Aorta (tissue), 5 donors: ENCODE measurements at regions not wholly inside any gene's neighbourhood (a gene's known extent, or its start where the extent isn't known, plus 50 kb on each side); places are given as distances from the start of the nearest gene placed in this dataset.

Experiments used
- ATAC-seq: fragments of 200-7000 bp; cut with Tn5 transposase; one replicate; pipeline ENCODE4 v1.9.1; 2022; ENCODE audit warnings: moderate library complexity; ENCODE audit not compliant: low FRiP score
- DNase-seq, 2 donors: peaks; one replicate each; pipeline ENCODE4 v3.0.0-alpha.2; 2020
- H3K27ac ChIP-seq, 2 donors: one replicate each; pipeline ENCODE4 v1.5.1; 2013; ENCODE audit warnings: low read length in 2 of 2, mild to moderate bottlenecking in 2 of 2, moderate library complexity in 2 of 2, control low read depth in 1 of 2, inconsistent platforms in 1 of 2, low read depth in 1 of 2
- H3K27me3 ChIP-seq, 2 donors: one replicate each; pipeline ENCODE4 v1.6.1; 2013; ENCODE audit warnings: control low read depth in 1 of 2, low read length in 1 of 2, mild to moderate bottlenecking in 1 of 2, moderate library complexity in 1 of 2; ENCODE audit not compliant: insufficient read depth in 2 of 2, control insufficient read depth in 1 of 2
- H3K36me3 ChIP-seq, 2 donors: one replicate each; pipeline ENCODE4 v1.6.1; 2013; ENCODE audit warnings: control low read depth in 1 of 2, low read length in 1 of 2, mild to moderate bottlenecking in 1 of 2; ENCODE audit not compliant: insufficient read depth in 2 of 2, control insufficient read depth in 1 of 2
- H3K4me1 ChIP-seq, 2 donors: one replicate each; pipeline ENCODE4 v1.6.1; 2013; ENCODE audit warnings: low read length in 2 of 2, control low read depth in 1 of 2, mild to moderate bottlenecking in 1 of 2, moderate library complexity in 1 of 2; ENCODE audit not compliant: insufficient read depth in 2 of 2, control insufficient read depth in 1 of 2
- H3K4me3 ChIP-seq, 2 donors: one replicate each; pipeline ENCODE4 v1.5.1; 2013; ENCODE audit warnings: low read length in 2 of 2, control low read depth in 1 of 2, mild to moderate bottlenecking in 1 of 2
- H3K9me3 ChIP-seq: one replicate; pipeline ENCODE4 v1.6.1; 2013; ENCODE audit warnings: mild to moderate bottlenecking, low read length; ENCODE audit not compliant: control insufficient read depth
- WGBS, 2 donors: extraction: QIAGEN DNeasy Blood & Tissue Kit; methylation state at CpG; one replicate each; pipeline ENCODE4 v1.1.7; 2013; 5-methylcytosine and 5-hydroxymethylcytosine counted together
- intact Hi-C, 2 donors: fragments of 100-400 bp; cut with DNase I; formaldehyde crosslinking; loops; one replicate each; pipeline versions ENCODE4 v1.14.2 to v1.15.0; 2022
- donor health status: healthy with polysubstance abuse.
- donor health status: Bipolar disorder and iron deficiency.
- donor health status: DM: no; HTN: no; CAD: no.
- donor health status: DM: no; HTN: no; CAD: no.
- donor health status: DM: yes; HTN: yes; CAD: no.

DNA sequence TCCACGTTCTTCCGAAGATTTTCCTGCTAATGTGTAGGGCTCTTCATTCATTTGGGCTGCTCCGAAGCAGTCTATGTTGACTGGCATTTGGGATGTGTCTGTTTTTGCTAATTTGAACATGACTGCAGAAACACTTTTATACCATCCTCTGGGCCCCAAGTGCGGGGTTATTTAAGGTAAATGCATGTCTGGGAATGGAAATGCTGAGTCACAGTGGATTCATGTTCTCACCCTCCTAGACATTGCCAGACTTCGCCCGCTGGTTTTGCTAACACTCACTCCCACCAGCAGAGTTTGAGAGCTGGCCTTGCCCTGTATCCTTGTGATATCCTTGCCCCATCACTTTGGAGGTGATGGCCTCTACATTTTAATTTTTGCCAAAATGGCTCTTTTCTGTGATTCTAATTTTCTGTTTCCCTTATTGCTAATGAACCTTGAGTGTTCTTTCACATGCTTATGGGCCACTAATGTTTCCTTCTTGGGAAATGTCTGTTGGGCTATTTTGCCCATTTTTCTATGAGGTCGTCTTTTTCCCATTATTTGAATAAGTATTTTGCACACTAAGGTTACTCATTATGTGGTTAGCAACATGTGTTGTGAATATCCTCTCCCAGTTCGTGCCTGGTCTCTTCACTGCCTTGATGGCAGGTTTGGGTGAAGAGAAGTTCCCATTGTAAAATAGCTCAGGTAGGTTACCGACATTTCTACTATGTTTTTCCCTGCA is 204.1 kb downstream of the GLI2 start:
- Histone ChIP-seq H3K27ac (no peak overlapping the region), H3K9me3 (no peaks in the 10 kb centered on the region), H3K27me3 (no peaks in the 10 kb centered on the region), H3K4me3 (no peak overlapping the region), H3K36me3 (no peaks in the 10 kb centered on the region), H3K4me1 (peaks cover 0 to 2% of the 10 kb centered on the region in 2 donors)
- 48 to 53% methylated on average over 9 of the region's 9 CpGs for WGBS, 2 donors
- intact Hi-C loops = loop anchor here (2.0 to 5.0 kb wide), 3 partner anchors 21 to 202 kb away; partner anchors contain the start of gene GLI2 (in 1 of the 2)
- no peak for DNase-seq
- no peak for ATAC-seq

DNA sequence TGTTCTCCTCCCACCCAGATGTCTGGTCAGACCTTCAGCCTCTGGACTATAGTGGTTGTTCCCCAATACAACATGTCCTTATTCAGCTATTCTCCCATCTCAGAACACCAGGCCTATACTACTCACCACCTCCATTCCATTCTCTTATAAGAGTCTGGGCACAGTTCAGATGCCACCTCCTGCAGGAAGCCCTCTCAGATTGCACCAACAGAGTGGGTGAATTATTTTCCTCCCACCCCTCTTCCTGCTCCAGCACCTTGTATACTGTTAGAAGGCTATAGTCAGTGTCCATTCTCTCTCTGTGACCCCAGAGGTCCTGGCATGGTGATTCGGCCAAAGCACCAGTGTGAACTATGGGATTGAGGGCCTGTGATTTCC is 204.6 kb downstream of the GLI2 start:
- Histone ChIP-seq H3K36me3 (no peaks in the 10 kb centered on the region), H3K27me3 (no peaks in the 10 kb centered on the region), H3K4me3 (no peak overlapping the region), H3K4me1 (peaks cover 0 to 2% of the 10 kb centered on the region in 2 donors), H3K9me3 (no peaks in the 10 kb centered on the region), H3K27ac (no peak overlapping the region)
- DNase-seq = no peak
- ATAC-seq = no peak
- 93 to 100% methylated on average over 1 of the region's 1 CpG for WGBS, 2 donors
- intact Hi-C loops = loop anchor here in 1 of 2 donors (5.0 kb wide), 1 partner anchor 203 kb away; the partner anchor contains the start of gene GLI2

DNA sequence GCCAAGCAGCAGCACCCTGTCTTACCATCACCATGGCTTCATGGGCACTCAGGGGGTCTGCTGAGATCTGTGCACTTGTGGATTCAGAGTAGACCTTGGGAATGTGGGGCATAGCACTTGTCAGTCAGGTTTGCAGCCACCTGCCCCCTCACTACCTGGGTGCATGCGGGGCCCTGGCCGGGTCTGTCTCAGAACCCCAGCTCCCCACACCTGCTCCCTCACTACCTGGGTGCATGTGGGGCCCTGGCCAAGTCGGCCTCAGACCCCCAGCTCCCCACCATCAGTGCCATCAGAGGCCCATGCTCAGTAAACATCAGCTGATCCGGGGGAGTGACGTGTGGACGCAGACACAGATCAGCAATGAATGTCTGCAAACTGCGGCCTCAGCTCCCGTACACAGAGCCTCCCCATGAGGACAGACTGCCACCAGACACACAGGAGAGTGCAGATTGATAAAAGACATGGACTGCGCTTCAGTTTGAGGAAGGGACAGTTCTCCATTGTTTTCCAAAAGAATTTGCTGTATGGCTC is 205.1 kb downstream of the GLI2 start:
- no peaks in the 10 kb centered on the region for H3K27me3 ChIP-seq
- no peak for DNase-seq
- WGBS, 2 donors = 90 to 92% methylated on average over 9 of the region's 9 CpGs
- ATAC-seq = no peak
- no peak overlapping the region for H3K27ac ChIP-seq
- H3K4me3 ChIP-seq = no peak overlapping the region
- no peaks in the 10 kb centered on the region for H3K36me3 ChIP-seq
- peaks cover 0 to 2% of the 10 kb centered on the region in 2 donors for H3K4me1 ChIP-seq
- intact Hi-C loops = loop anchor here in 1 of 2 donors (5.0 kb wide), 1 partner anchor 203 kb away; the partner anchor contains the start of gene GLI2
- H3K9me3 ChIP-seq = no peaks in the 10 kb centered on the region

DNA sequence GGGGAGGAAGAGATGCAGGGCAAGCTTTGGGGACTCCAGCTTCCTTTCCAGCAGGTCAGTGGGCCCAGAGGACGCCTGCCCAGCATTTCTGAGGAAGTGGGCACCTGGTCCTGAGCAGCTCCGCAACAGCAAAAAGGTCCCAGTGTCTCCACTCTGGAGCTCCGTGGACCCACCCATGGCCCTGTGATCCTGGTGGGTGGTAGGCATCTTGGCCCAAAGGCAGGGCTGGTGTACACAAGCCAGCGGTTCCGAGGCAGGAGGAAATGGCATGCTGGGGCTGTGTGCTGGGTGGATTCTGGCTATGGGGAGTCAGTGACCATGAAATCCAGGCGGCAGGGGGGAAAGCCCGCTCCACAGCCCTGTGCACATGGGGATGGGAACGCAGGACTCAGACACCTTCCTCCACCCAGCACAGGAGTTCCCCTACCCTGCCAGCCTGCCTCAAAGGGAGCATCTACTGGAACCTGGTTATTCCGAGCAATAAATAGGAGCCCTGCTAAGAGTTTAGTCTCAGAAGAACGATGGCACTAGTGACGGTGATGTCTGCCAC is 206.0 kb downstream of the GLI2 start:
- no peak for ATAC-seq
- no peak overlapping the region for H3K27ac ChIP-seq
- H3K4me1 ChIP-seq = no peaks in the 10 kb centered on the region

DNA sequence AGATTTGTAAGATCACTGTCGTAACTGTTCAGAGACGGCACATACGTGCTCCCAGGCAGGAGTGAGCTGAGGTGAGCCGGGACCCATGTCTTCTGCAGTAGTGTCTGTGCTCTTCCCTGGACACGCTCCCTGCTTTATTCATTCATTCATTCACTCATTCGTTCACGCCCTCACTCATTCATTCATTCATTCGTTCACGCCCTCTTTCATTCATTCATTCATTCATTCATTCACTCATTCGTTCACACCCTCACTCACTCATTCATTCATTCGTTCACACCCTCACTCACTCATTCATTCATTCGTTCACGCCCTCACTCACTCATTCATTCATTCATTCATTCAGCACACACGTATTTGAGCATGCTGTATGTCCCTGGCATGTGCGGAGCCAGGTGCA is 207.0 kb downstream of the GLI2 start:
- H3K36me3 ChIP-seq = no peaks in the 10 kb centered on the region

More for the DNA sequence above, 206.0 kb downstream of the GLI2 start:
- no peak overlapping the region for H3K4me3 ChIP-seq
- no peak for DNase-seq
- no peaks in the 10 kb centered on the region for H3K27me3 ChIP-seq
- WGBS, 2 donors = 79 to 82% methylated on average over 11 of the region's 11 CpGs
- intact Hi-C loops = loop anchor here in 1 of 2 donors (5.0 kb wide), 1 partner anchor 204 kb away; the partner anchor contains the start of gene GLI2
- H3K9me3 ChIP-seq = no peaks in the 10 kb centered on the region
- H3K36me3 ChIP-seq = no peaks in the 10 kb centered on the region

DNA sequence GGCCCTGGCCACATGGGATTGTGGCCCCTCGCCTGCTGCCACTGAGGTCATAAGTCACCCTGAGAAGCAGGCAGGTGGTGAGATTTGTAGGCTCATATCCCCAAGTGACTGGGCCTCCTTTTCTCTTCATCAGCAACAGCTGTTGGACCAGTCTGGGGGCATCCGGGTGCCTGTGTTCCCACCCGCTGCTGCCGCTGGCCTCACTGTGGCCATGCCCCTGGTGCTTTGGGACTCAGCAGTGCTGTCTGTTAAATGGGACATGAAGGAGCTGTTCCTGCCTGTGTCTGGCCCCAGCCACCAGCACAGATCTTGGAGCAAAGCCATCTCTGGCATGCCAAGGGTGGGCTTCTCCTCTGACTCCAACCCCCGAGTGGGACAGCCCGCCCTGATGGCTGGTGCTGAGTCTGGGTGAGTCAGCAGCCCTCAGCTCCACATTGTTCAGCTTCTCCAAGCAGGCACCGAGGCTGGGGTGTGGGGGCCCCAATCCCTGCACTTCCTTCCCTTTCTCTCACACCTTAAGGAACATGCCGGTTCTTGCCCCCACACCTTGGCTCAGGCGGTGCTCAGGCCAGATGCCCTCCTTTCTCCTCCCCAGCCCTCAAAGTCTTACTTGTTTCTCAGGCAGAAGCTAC is 207.9 kb downstream of the GLI2 start:
- WGBS, 2 donors = 91 to 94% methylated on average over 9 of the region's 9 CpGs
- ATAC-seq (no peak), DNase-seq (no peak)
- intact Hi-C loops = loop anchor here in 1 of 2 donors (5.0 kb wide), 1 partner anchor 206 kb away; the partner anchor contains the start of gene GLI2
- no peak overlapping the region for H3K27ac ChIP-seq
- H3K36me3 ChIP-seq = no peaks in the 10 kb centered on the region
- no peaks in the 10 kb centered on the region for H3K4me1 ChIP-seq
- no peaks in the 10 kb centered on the region for H3K27me3 ChIP-seq
- H3K4me3 ChIP-seq = no peak overlapping the region
- H3K9me3 ChIP-seq = no peaks in the 10 kb centered on the region

More for the DNA sequence above, 207.0 kb downstream of the GLI2 start:
- H3K4me3 ChIP-seq = no peak overlapping the region
- no peaks in the 10 kb centered on the region for H3K4me1 ChIP-seq
- no peak for DNase-seq
- intact Hi-C loops = loop anchor here in 1 of 2 donors (5.0 kb wide), 1 partner anchor 205 kb away; the partner anchor contains the start of gene GLI2
- H3K27me3 ChIP-seq = no peaks in the 10 kb centered on the region
- ATAC-seq = no peak
- H3K27ac ChIP-seq = no peak overlapping the region
- no peaks in the 10 kb centered on the region for H3K9me3 ChIP-seq
- 91 to 94% methylated on average over 15 of the region's 15 CpGs for WGBS, 2 donors

DNA sequence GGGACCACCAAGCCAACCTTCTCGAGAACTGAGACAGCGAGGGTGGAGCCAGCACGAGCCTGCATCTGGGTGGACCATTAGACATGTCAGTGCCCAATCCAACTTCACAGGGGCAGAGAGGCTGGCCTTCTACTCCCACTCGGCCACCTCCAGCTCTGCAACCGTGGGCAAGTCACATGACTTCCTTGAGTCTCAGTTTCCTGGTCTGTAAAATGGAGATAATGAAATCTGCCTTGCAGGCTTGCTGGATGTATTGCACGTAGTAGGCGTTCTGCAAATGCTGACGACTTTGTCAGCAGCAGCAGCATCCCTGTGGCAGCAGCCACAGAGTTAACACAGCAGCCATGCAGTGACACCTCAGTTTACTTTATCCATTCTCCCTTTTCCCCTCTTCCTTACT is 208.9 kb downstream of the GLI2 start:
- WGBS, 2 donors = 90 to 92% methylated on average over 8 of the region's 8 CpGs
- Histone ChIP-seq H3K4me1 (no peaks in the 10 kb centered on the region), H3K4me3 (no peak overlapping the region), H3K27ac (no peak overlapping the region), H3K9me3 (no peaks in the 10 kb centered on the region), H3K27me3 (no peaks in the 10 kb centered on the region), H3K36me3 (no peaks in the 10 kb centered on the region)
- no peak for DNase-seq
- no peak for ATAC-seq
- intact Hi-C loops = loop anchor here in 1 of 2 donors (5.0 kb wide), 1 partner anchor 207 kb away; the partner anchor contains the start of gene GLI2

DNA sequence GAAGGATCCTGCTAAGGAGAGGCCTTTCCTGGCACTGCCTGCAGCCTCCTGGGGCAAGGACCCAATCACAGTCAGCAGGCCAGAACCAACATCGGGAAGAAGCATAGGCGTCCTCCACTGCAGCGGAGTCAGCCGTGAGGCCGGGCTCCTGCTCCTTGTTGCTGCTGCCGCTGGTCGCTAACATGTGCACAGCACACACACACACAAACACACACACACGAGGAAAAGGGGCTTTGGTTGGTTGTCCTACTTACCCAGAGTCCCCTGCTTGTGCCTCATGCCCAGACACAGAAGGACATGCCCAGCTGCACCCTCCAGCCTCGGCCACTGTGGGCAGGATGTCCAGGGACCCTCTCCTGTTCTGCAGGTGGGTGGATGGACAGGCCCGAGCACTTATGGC is 209.4 kb downstream of the GLI2 start:
- Histone ChIP-seq H3K27ac (no peak overlapping the region), H3K27me3 (no peaks in the 10 kb centered on the region), H3K4me3 (no peak overlapping the region), H3K4me1 (no peaks in the 10 kb centered on the region), H3K9me3 (no peaks in the 10 kb centered on the region), H3K36me3 (no peaks in the 10 kb centered on the region)
- no peak for ATAC-seq
- WGBS, 2 donors = 36 to 40% methylated on average over 10 of the region's 10 CpGs
- intact Hi-C loops = no loop called here
- no peak for DNase-seq
